ENCODE measurements at regions not wholly inside any gene's neighbourhood (a gene's known extent, or its start where the extent isn't known, plus 50 kb on each side); places are given as distances from the start of the nearest gene placed in this dataset.
"Not testable (repeated sequence)": the region's sequence is repeated elsewhere in the genome, so short reads cannot be mapped to it uniquely, and the experiment has no call there.

DNA sequence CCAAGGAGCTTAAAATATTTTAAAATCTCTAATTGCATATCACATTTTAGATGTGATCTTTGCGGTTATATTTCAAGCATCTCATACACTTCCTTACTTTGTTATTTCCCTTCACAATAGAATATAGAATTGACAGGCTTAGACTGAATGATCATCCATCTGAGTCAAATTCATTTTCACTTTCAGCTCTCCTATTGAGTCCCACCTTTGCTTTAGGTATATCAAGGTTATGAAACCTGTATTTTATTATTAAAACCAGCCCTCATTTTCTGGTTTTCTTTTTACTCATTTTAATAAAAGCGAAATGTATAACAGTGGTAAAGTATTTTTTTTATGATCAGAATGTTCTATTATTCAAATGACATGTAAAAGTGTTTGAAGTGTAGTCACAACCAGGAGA lies 162.9 kb upstream of the KYNU start:
- H3K27me3 ChIP-seq (ENCODE audit: insufficient read depth, low read length, poor library complexity, severe bottlenecking): no peaks in the 10 kb centered on the region
- no peak overlapping the region for H3K4me3 ChIP-seq (ENCODE audit: low read length, poor library complexity, severe bottlenecking)
- H4K20me1 ChIP-seq (ENCODE audit: insufficient read depth, low read length, poor library complexity, severe bottlenecking): no peaks in the 10 kb centered on the region
- TF ChIP-seq, protein P1, sequence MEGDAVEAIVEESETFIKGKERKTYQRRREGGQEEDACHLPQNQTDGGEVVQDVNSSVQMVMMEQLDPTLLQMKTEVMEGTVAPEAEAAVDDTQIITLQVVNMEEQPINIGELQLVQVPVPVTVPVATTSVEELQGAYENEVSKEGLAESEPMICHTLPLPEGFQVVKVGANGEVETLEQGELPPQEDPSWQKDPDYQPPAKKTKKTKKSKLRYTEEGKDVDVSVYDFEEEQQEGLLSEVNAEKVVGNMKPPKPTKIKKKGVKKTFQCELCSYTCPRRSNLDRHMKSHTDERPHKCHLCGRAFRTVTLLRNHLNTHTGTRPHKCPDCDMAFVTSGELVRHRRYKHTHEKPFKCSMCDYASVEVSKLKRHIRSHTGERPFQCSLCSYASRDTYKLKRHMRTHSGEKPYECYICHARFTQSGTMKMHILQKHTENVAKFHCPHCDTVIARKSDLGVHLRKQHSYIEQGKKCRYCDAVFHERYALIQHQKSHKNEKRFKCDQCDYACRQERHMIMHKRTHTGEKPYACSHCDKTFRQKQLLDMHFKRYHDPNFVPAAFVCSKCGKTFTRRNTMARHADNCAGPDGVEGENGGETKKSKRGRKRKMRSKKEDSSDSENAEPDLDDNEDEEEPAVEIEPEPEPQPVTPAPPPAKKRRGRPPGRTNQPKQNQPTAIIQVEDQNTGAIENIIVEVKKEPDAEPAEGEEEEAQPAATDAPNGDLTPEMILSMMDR (conservative IDR thresholded peaks at IDR 0.05; ENCODE audit: low read length): no peak
- no peak for TF ChIP-seq EZH2phosphoT487 (IDR thresholded peaks at IDR 0.05; ENCODE audit: borderline replicate concordance)
- H3F3A ChIP-seq (ENCODE audit: low read depth): no peaks in the 10 kb centered on the region
- H3K4me2 ChIP-seq (ENCODE audit: low read depth, low read length, poor library complexity, severe bottlenecking): no peak overlapping the region
- H3K4me1 ChIP-seq (ENCODE audit: insufficient read depth, low read length, poor library complexity, severe bottlenecking): no peaks in the 10 kb centered on the region
- no peaks in the 10 kb centered on the region for H3K79me2 ChIP-seq (ENCODE audit: insufficient read depth, low read length)
- no peak overlapping the region for H3K9ac ChIP-seq (ENCODE audit: low read depth, low read length, poor library complexity, severe bottlenecking)
- no peaks in the 10 kb centered on the region for H3K9me3 ChIP-seq (ENCODE audit: insufficient read depth, low read depth, low read length)
- no peak overlapping the region for H2AFZ ChIP-seq (ENCODE audit: low read length)
- no peaks in the 10 kb centered on the region for H3K9me2 ChIP-seq (replicated peaks; ENCODE audit: low read depth, low read length)
- no peaks in the 10 kb centered on the region for H3K36me3 ChIP-seq (ENCODE audit: insufficient read depth, low read length)

DNA sequence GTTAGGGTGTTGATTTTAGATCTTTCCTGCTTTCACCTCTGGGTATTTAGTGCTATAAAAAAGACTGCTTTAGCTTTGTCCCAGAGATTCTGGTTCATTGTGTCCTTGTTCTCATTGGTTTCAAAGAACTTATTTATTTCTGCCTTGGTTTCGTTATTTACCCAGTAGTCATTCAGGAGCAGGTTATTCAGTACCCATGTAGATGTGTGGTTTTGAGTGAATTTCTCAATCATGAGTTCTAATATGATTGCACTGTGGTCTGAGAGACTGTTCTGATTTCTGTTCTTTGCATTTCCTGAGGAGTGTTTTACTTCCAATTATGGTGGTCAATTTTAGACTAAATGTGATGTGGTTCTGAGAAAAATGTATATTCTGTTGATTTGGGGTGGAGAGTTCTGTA lies 167.1 kb upstream of the KYNU start:
- no peak for TF ChIP-seq EZH2phosphoT487 (IDR thresholded peaks at IDR 0.05; ENCODE audit: borderline replicate concordance)
- TF ChIP-seq, protein P1 (conservative IDR thresholded peaks at IDR 0.05; ENCODE audit: low read length): no peak
- Histone ChIP-seq H3K4me2 (ENCODE audit: low read depth, low read length, poor library complexity, severe bottlenecking) (no peak overlapping the region), H3K79me2 (ENCODE audit: insufficient read depth, low read length) (no peaks in the 10 kb centered on the region), H3K9me3 (ENCODE audit: insufficient read depth, low read depth, low read length) (no peaks in the 10 kb centered on the region), H2AFZ (ENCODE audit: low read length) (no peak overlapping the region), H3F3A (ENCODE audit: low read depth) (no peaks in the 10 kb centered on the region), H3K27me3 (ENCODE audit: insufficient read depth, low read length, poor library complexity, severe bottlenecking) (no peaks in the 10 kb centered on the region), H3K36me3 (ENCODE audit: insufficient read depth, low read length) (no peaks in the 10 kb centered on the region), H3K9ac (ENCODE audit: low read depth, low read length, poor library complexity, severe bottlenecking) (no peak overlapping the region), H4K20me1 (ENCODE audit: insufficient read depth, low read length, poor library complexity, severe bottlenecking) (no peaks in the 10 kb centered on the region), H3K4me3 (ENCODE audit: low read length, poor library complexity, severe bottlenecking) (no peak overlapping the region), H3K9me2 (replicated peaks; ENCODE audit: low read depth, low read length) (no peaks in the 10 kb centered on the region), H3K4me1 (ENCODE audit: insufficient read depth, low read length, poor library complexity, severe bottlenecking) (no peaks in the 10 kb centered on the region)

DNA sequence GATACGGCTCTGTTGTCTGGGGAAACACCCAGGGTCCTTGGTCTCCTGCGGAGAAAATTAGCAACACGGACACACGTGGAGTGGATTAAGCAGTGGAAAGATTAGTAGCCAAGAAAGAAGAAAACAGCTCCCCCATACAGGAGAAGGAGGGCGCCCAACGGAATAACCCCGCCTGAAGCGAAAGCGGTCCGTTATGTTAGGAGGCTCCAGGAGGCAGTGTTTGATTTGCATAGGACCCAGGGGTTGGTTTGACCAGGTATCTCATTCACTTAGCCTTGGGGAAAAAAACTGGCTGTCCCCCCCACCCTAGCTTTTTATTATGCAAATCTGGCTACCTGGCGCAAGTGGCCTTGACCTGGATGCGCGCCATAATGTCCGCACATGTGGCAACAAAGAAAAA lies 170.1 kb upstream of the KYNU start:
- Histone ChIP-seq H3F3A (ENCODE audit: low read depth) (no peaks in the 10 kb centered on the region), H3K79me2 (ENCODE audit: insufficient read depth, low read length) (no peaks in the 10 kb centered on the region), H3K4me1 (ENCODE audit: insufficient read depth, low read length, poor library complexity, severe bottlenecking) (no peaks in the 10 kb centered on the region), H3K9me2 (replicated peaks; ENCODE audit: low read depth, low read length) (no peaks in the 10 kb centered on the region), H3K4me2 (ENCODE audit: low read depth, low read length, poor library complexity, severe bottlenecking) (no peak overlapping the region), H3K9ac (ENCODE audit: low read depth, low read length, poor library complexity, severe bottlenecking) (no peak overlapping the region), H3K9me3 (ENCODE audit: insufficient read depth, low read depth, low read length) (no peaks in the 10 kb centered on the region), H3K4me3 (ENCODE audit: low read length, poor library complexity, severe bottlenecking) (no peak overlapping the region), H3K27me3 (ENCODE audit: insufficient read depth, low read length, poor library complexity, severe bottlenecking) (no peaks in the 10 kb centered on the region), H4K20me1 (ENCODE audit: insufficient read depth, low read length, poor library complexity, severe bottlenecking) (no peaks in the 10 kb centered on the region), H3K36me3 (ENCODE audit: insufficient read depth, low read length) (no peaks in the 10 kb centered on the region), H2AFZ (ENCODE audit: low read length) (no peak overlapping the region)
- TF ChIP-seq EZH2phosphoT487 (IDR thresholded peaks at IDR 0.05; ENCODE audit: borderline replicate concordance): no peak
- TF ChIP-seq, protein P1 (conservative IDR thresholded peaks at IDR 0.05; ENCODE audit: low read length): no peak

DNA sequence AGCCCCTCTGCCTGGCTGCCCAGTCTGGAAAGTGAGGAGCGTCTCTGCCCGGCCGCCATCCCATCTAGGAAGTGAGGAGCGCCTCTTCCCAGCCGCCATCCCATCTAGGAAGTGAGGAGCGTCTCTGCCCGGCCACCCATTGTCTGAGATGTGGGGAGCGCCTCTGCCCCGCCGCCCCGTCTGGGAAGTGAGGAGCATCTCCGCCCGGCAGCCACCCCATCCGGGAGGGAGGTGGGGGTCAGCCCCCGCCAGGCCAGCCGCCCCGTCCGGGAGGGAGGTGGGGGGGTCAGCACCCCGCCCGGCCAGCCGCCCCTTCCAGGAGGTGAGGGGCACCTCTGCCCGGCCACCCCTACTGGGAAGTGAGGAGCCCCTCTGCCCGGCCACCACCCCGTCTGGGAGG lies 175.1 kb upstream of the KYNU start:
- not testable (repeated sequence) for H3F3A ChIP-seq (ENCODE audit: low read depth); H3K9ac ChIP-seq (ENCODE audit: low read depth, low read length, poor library complexity, severe bottlenecking); H4K20me1 ChIP-seq (ENCODE audit: insufficient read depth, low read length, poor library complexity, severe bottlenecking); H3K27me3 ChIP-seq (ENCODE audit: insufficient read depth, low read length, poor library complexity, severe bottlenecking); H3K36me3 ChIP-seq (ENCODE audit: insufficient read depth, low read length); H3K4me1 ChIP-seq (ENCODE audit: insufficient read depth, low read length, poor library complexity, severe bottlenecking); H3K4me2 ChIP-seq (ENCODE audit: low read depth, low read length, poor library complexity, severe bottlenecking); H3K79me2 ChIP-seq (ENCODE audit: insufficient read depth, low read length); H3K4me3 ChIP-seq (ENCODE audit: low read length, poor library complexity, severe bottlenecking); H3K9me2 ChIP-seq (replicated peaks; ENCODE audit: low read depth, low read length); H3K9me3 ChIP-seq (ENCODE audit: insufficient read depth, low read depth, low read length); H2AFZ ChIP-seq (ENCODE audit: low read length)

DNA sequence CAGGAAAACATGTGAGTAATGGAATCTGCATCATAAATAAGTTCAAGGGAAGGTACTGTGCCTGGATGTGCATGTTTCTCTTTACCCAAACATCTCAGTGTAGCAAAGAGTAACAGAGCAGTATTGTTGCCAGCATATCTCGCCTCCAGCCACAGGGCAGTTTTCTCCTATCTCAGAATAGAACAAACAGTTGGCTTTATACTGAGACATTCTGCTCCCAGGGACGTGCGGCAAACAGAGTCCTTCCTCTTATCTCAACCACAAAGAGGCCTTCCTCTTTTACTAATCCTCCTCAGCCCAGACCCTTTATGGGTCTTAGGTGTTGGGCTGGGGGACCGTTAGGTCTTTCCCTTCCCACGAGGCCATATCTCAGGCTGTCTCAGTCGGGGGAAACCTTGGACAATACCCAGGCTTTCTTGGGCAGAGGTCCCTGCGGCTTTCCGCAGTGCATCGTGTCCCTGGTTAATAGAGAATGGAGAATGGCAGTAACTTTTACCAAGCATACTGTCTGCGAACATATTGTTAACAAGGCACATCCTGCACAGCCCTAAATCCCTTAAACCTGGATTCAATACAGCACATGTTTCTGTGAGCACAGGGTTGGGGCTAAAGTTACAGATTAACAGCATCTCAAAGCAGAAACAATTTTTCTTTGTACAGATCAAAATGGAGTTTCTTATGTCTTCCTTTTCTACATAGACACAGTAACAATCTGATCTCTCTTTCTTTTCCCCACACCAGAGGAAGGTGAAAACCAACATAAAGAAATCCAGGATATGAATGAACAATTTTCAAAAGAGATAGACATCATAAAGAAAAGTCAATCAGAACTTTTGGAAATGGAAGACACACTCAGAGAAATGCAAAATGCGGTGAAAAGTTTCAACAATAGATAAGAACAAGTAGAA lies 181.9 kb upstream of the KYNU start:
- H3K27me3 ChIP-seq (ENCODE audit: insufficient read depth, low read length, poor library complexity, severe bottlenecking); H3K9me3 ChIP-seq (ENCODE audit: insufficient read depth, low read depth, low read length); H4K20me1 ChIP-seq (ENCODE audit: insufficient read depth, low read length, poor library complexity, severe bottlenecking); H3K4me2 ChIP-seq (ENCODE audit: low read depth, low read length, poor library complexity, severe bottlenecking); H3F3A ChIP-seq (ENCODE audit: low read depth); H3K79me2 ChIP-seq (ENCODE audit: insufficient read depth, low read length); H2AFZ ChIP-seq (ENCODE audit: low read length); H3K36me3 ChIP-seq (ENCODE audit: insufficient read depth, low read length); H3K9ac ChIP-seq (ENCODE audit: low read depth, low read length, poor library complexity, severe bottlenecking); H3K9me2 ChIP-seq (replicated peaks; ENCODE audit: low read depth, low read length); H3K4me3 ChIP-seq (ENCODE audit: low read length, poor library complexity, severe bottlenecking); H3K4me1 ChIP-seq (ENCODE audit: insufficient read depth, low read length, poor library complexity, severe bottlenecking): not testable (repeated sequence)

Measured in Loucy (cell line).